ENCODE measurements at regions not wholly inside any gene's neighbourhood (a gene's known extent, or its start where the extent isn't known, plus 50 kb on each side); places are given as distances from the start of the nearest gene placed in this dataset.
A peak's percentile ranks its signal among the peaks of the same experiment; 100 is the strongest.
"Not testable (repeated sequence)": the region's sequence is repeated elsewhere in the genome, so short reads cannot be mapped to it uniquely, and the experiment has no call there.

GRCh38 chr14:71396050-71396677 is 488.9 kb downstream of the PCNX1 start:
- Histone ChIP-seq H3K4me1 (peaks cover 0 to 13% (median 0%) of the 10 kb centered on the region in 3 donors), H3K27me3 (no peaks in the 10 kb centered on the region), H3K4me3 (no peak overlapping the region), H3K36me3 (no peaks in the 10 kb centered on the region), H3K27ac (no peak overlapping the region), H3K9me3 (no peaks in the 10 kb centered on the region)
- no peak for ATAC-seq
- WGBS, 2 donors (ENCODE audit: low coverage in 1 of 2), result 86 to 88% methylated on average over 3 of the region's 3 CpGs
- TF ChIP-seq EP300 (IDR thresholded peaks at IDR 0.05) (no peak), POLR2A (IDR thresholded peaks at IDR 0.05) (no peak), CTCF (IDR thresholded peaks at IDR 0.05) (no peak), POLR2AphosphoS5 (IDR thresholded peaks at IDR 0.05) (no peak)

GRCh38 chr14:71397371-71397770 is 490.1 kb downstream of the PCNX1 start:
- Histone ChIP-seq H3K27ac (no peak overlapping the region), H3K4me3 (no peak overlapping the region), H3K4me1 (peaks cover 0 to 14% (median 0%) of the 10 kb centered on the region in 3 donors), H3K9me3 (no peaks in the 10 kb centered on the region), H3K27me3 (no peaks in the 10 kb centered on the region), H3K36me3 (no peaks in the 10 kb centered on the region)
- TF ChIP-seq POLR2AphosphoS5 (IDR thresholded peaks at IDR 0.05) (no peak), POLR2A (IDR thresholded peaks at IDR 0.05) (no peak), CTCF (IDR thresholded peaks at IDR 0.05) (no peak), EP300 (IDR thresholded peaks at IDR 0.05) (no peak)
- no peak for ATAC-seq

GRCh38 chr14:71398450-71398849 is 491.2 kb downstream of the PCNX1 start:
- 93% methylated on average over 3 of the region's 3 CpGs for WGBS, 2 donors (ENCODE audit: low coverage in 1 of 2)
- H3K27ac ChIP-seq, result no peak overlapping the region
- no peaks in the 10 kb centered on the region for H3K9me3 ChIP-seq
- peaks cover 0 to 14% (median 0%) of the 10 kb centered on the region in 3 donors for H3K4me1 ChIP-seq
- no peaks in the 10 kb centered on the region for H3K27me3 ChIP-seq
- H3K36me3 ChIP-seq, result no peaks in the 10 kb centered on the region
- no peak for TF ChIP-seq POLR2AphosphoS5 (IDR thresholded peaks at IDR 0.05)
- TF ChIP-seq POLR2A (IDR thresholded peaks at IDR 0.05), result no peak
- TF ChIP-seq CTCF (IDR thresholded peaks at IDR 0.05), result no peak
- no peak for TF ChIP-seq EP300 (IDR thresholded peaks at IDR 0.05)
- no peak for ATAC-seq
- no peak overlapping the region for H3K4me3 ChIP-seq

GRCh38 chr14:71399057-71399487 is 491.8 kb downstream of the PCNX1 start:
- Histone ChIP-seq H3K4me3 (no peak overlapping the region), H3K27me3 (no peaks in the 10 kb centered on the region), H3K27ac (peak overlapping the region in 3 of 4 donors; percentile 5 to 39 (median 9)), H3K4me1 (peaks cover 0 to 14% (median 0%) of the 10 kb centered on the region in 3 donors), H3K36me3 (no peaks in the 10 kb centered on the region), H3K9me3 (no peaks in the 10 kb centered on the region)
- WGBS, 2 donors (ENCODE audit: low coverage in 1 of 2), result 40 to 64% methylated on average over 3 of the region's 3 CpGs
- peak; percentile 55 for ATAC-seq
- no peak for TF ChIP-seq EP300 (IDR thresholded peaks at IDR 0.05)
- no peak for TF ChIP-seq POLR2A (IDR thresholded peaks at IDR 0.05)
- TF ChIP-seq CTCF (IDR thresholded peaks at IDR 0.05), result no peak
- peak; percentile 17 for TF ChIP-seq POLR2AphosphoS5 (IDR thresholded peaks at IDR 0.05)

- TF ChIP-seq CTCF (IDR thresholded peaks at IDR 0.05), result no peak
- no peak for TF ChIP-seq POLR2AphosphoS5 (IDR thresholded peaks at IDR 0.05)
- no peak for TF ChIP-seq EP300 (IDR thresholded peaks at IDR 0.05)
- no peak for TF ChIP-seq POLR2A (IDR thresholded peaks at IDR 0.05)
- WGBS, 2 donors (ENCODE audit: low coverage in 1 of 2), result 55 to 63% methylated on average over 3 of the region's 3 CpGs
- Histone ChIP-seq H3K27me3 (no peaks in the 10 kb centered on the region), H3K36me3 (no peaks in the 10 kb centered on the region), H3K27ac (no peak overlapping the region), H3K4me1 (peaks cover 0 to 14% (median 0%) of the 10 kb centered on the region in 3 donors), H3K4me3 (no peak overlapping the region), H3K9me3 (no peaks in the 10 kb centered on the region)
- no peak for ATAC-seq
These were observed 493.6 kb downstream of the PCNX1 start for GRCh38 chr14:71400871-71401321.

- H3K9me3 ChIP-seq, H3K36me3 ChIP-seq, H3K27ac ChIP-seq, H3K27me3 ChIP-seq, H3K4me3 ChIP-seq, ATAC-seq: not testable (repeated sequence)
- peaks cover 0 to 14% (median 0%) of the 10 kb centered on the region in 3 donors for H3K4me1 ChIP-seq
- WGBS, 2 donors (ENCODE audit: low coverage in 1 of 2), result 83 to 100% methylated on average over 2 to 3 of the region's 3 CpGs
These were observed 495.2 kb downstream of the PCNX1 start for GRCh38 chr14:71402415-71402814.
